Left ventricle myocardium inferior (tissue), 1 donor: ENCODE measurements at regions not wholly inside any gene's neighbourhood (a gene's known extent, or its start where the extent isn't known, plus 50 kb on each side); places are given as distances from the start of the nearest gene placed in this dataset.

ENCODE experiments used
- DNase-seq: peaks from one replicate; pipeline ENCODE4 v3.0.0-alpha.2; 2020
- H3K27ac ChIP-seq: fragments of 200-600 bp; replicated peaks from 2 replicates; pipeline ENCODE4 v1.8.0; 2021
- H3K27me3 ChIP-seq: fragments of 200-600 bp; 2 replicates; pipeline ENCODE4 v1.8.0; 2021; ENCODE audit warnings: low read depth
- H3K36me3 ChIP-seq: fragments of 200-600 bp; 2 replicates; pipeline ENCODE4 v1.8.0; 2021
- H3K4me1 ChIP-seq: fragments of 200-600 bp; 2 replicates; pipeline ENCODE4 v1.8.0; 2021
- H3K4me3 ChIP-seq: fragments of 200-600 bp; 2 replicates; pipeline ENCODE4 v1.8.0; 2021; ENCODE audit warnings: mild to moderate bottlenecking, moderate library complexity
- H3K9me3 ChIP-seq: fragments of 200-600 bp; replicated peaks from 2 replicates; pipeline ENCODE4 v1.8.0; 2021
- intact Hi-C: fragments of 100-400 bp; cut with micrococcal nuclease; formaldehyde crosslinking; loops from one replicate; pipeline ENCODE4 v1.11.0; 2022
- TF ChIP-seq, protein P1 (sequence below): fragments of 200-600 bp; IDR thresholded peaks from 2 replicates; pipeline ENCODE4 v1.8.0; 2021; ENCODE audit warnings: antibody characterized with exemption, mild to moderate bottlenecking, borderline replicate concordance
- donor health status: DM: no; HTN: yes; CAD: no; lungs with severe emphysema.

DNA sequence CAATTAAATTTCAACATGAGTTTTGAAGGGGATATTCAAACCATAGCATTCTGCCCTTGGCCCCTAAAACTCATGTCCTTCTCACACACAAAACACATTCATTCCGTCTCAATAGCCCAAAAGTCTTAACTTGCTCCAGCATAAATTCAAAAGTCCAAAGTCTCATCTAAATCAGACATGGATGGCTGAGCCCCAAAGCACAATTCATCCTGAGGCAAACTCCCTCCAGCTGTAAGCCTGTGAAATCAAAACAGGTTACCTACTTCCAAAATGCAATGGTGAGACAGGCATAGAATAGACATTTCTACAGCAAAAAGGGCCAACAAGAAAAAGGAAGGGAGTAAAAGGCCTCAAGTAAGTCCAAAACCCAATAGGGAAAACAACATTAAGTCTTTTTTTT is 245.8 kb downstream of the TTC32 start:
- Histone ChIP-seq H3K36me3 (no peaks in the 10 kb centered on the region), H3K4me1 (no peaks in the 10 kb centered on the region), H3K27me3 (no peaks in the 10 kb centered on the region), H3K4me3 (no peak overlapping the region), H3K9me3 (no peaks in the 10 kb centered on the region), H3K27ac (no peak overlapping the region)
- intact Hi-C loops = no loop called here
- TF ChIP-seq, protein P1, sequence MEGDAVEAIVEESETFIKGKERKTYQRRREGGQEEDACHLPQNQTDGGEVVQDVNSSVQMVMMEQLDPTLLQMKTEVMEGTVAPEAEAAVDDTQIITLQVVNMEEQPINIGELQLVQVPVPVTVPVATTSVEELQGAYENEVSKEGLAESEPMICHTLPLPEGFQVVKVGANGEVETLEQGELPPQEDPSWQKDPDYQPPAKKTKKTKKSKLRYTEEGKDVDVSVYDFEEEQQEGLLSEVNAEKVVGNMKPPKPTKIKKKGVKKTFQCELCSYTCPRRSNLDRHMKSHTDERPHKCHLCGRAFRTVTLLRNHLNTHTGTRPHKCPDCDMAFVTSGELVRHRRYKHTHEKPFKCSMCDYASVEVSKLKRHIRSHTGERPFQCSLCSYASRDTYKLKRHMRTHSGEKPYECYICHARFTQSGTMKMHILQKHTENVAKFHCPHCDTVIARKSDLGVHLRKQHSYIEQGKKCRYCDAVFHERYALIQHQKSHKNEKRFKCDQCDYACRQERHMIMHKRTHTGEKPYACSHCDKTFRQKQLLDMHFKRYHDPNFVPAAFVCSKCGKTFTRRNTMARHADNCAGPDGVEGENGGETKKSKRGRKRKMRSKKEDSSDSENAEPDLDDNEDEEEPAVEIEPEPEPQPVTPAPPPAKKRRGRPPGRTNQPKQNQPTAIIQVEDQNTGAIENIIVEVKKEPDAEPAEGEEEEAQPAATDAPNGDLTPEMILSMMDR = no peak
- DNase-seq = no peak

DNA sequence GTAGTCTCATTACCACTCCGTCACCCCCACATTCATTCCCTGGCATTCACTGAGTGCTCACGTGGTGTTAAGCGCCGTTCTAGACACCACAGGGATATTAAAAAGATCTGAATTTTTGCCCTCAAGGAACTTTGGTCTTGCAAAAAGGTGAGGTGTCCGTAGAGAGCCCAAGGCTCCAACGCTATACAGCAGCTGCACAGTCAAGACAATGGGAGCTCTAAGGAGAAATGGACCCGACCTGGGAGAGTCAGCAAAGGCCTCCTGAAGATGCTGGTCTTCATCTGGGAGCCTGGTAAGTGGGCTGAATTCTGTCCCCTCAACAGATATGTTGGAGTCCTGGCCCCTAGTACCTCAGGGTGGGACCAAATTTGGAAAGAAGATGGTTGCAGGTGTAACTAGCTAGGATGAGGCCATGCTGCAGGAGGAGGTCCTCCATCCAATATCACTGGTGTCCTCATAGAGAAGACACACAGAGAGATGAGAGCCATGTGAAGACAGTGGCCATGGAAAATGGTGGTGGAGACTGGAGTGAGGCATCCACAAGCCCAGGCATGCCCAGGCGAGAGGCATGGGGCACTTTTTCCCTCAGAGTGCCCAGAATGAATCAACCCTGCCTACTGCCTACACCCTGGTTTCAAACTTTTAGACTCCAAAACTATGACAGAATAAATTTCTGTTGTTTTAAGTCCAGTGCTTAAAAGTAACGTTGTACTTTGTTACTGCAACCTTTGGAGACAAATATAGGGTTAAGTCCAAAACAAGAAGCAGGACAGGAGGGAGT is 247.3 kb downstream of the TTC32 start:
- H3K4me3 ChIP-seq = no peak overlapping the region
- no peaks in the 10 kb centered on the region for H3K36me3 ChIP-seq
- no peaks in the 10 kb centered on the region for H3K9me3 ChIP-seq
- no peaks in the 10 kb centered on the region for H3K27me3 ChIP-seq
- H3K27ac ChIP-seq = no peak overlapping the region
- TF ChIP-seq, protein P1 = no peak
- intact Hi-C loops = no loop called here
- peaks cover 11% of the 10 kb centered on the region for H3K4me1 ChIP-seq
- DNase-seq = no peak

DNA sequence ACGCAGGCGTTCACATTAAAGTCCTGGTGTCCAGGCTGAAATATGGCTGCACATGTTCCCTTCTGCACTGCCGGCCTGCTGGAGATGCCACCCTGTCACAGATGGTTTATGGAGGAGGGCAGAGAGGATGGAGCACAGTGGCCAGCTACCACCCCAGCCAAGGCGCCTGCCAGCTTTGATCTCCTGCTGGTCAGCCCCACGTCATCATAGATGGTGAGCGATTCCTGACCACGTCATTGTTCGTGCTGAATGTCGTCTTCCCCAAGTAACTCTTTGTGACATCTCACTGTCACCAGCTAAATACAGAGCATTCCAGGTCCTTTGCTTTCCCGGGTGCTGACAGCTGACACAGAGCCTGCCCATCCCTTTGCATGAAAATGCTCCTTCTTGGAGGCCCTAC is 248.3 kb downstream of the TTC32 start:
- DNase-seq = no peak
- Histone ChIP-seq H3K4me3 (no peak overlapping the region), H3K9me3 (no peaks in the 10 kb centered on the region), H3K36me3 (no peaks in the 10 kb centered on the region), H3K27me3 (no peaks in the 10 kb centered on the region), H3K4me1 (peaks cover 21% of the 10 kb centered on the region), H3K27ac (no peak overlapping the region)
- TF ChIP-seq, protein P1 = no peak
- intact Hi-C loops = no loop called here

DNA sequence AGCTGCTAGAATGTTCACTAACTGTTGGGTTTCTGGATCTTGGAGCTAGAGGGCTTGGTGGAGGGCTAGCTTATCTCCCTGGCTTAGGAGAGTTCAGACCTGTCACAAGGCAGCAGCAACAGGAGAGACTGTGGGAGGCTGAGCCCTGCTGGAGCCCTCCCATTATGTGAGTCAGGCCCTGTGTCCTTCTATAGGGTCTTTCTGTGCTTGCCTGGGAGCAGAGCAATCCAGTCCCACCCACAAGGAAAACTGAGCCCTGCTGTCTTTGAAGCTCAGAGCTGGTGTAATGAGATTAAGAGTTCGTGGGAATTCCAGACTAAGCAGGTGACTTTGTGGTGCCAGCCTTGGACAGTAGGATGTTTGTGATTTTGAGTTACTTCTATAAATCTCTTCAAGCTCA is 249.0 kb downstream of the TTC32 start:
- TF ChIP-seq, protein P1 = no peak
- no peaks in the 10 kb centered on the region for H3K27me3 ChIP-seq
- H3K36me3 ChIP-seq = no peaks in the 10 kb centered on the region
- no peaks in the 10 kb centered on the region for H3K9me3 ChIP-seq
- peaks cover 24% of the 10 kb centered on the region for H3K4me1 ChIP-seq
- intact Hi-C loops = no loop called here
- H3K27ac ChIP-seq = no peak overlapping the region
- DNase-seq = no peak
- no peak overlapping the region for H3K4me3 ChIP-seq

DNA sequence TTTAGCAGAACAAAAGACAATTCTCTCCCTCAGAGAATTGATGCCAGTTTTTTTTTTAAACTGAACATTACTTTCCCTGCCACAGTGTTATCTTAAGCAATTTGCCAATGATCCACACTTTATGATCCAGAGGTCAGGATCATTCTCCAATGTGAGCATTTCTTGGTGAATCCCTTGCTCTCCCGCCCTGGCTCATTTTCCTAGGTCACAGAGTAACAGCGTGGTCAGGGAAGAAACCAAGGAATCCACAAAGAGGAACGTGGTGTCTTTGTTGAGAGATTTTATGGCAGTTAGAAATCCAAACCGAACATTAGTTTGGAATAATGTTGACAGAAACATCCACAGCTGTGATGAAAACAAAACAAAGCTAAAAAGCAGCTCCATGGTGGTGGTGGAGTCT is 250.3 kb downstream of the TTC32 start:
- H3K27me3 ChIP-seq = no peaks in the 10 kb centered on the region
- TF ChIP-seq, protein P1 = no peak
- no peak overlapping the region for H3K4me3 ChIP-seq
- H3K4me1 ChIP-seq = peaks cover 24% of the 10 kb centered on the region
- DNase-seq = no peak
- H3K9me3 ChIP-seq = no peaks in the 10 kb centered on the region
- H3K36me3 ChIP-seq = no peaks in the 10 kb centered on the region
- intact Hi-C loops = no loop called here
- no peak overlapping the region for H3K27ac ChIP-seq
